HG02840 (cell line): ENCODE measurements at regions not wholly inside any gene's neighbourhood (a gene's known extent, or its start where the extent isn't known, plus 50 kb on each side); places are given as distances from the start of the nearest gene placed in this dataset.
"Not testable (repeated sequence)": the region's sequence is repeated elsewhere in the genome, so short reads cannot be mapped to it uniquely, and the experiment has no call there.

Experiments used
- ATAC-seq: cut with Tn5 transposase; IDR thresholded peaks from one replicate; pipeline ENCODE4 v1.9.1; 2021; ENCODE audit warnings: mild to moderate bottlenecking, moderate library complexity, moderate number of reproducible peaks; ENCODE audit not compliant: unreplicated experiment, low FRiP score

DNA sequence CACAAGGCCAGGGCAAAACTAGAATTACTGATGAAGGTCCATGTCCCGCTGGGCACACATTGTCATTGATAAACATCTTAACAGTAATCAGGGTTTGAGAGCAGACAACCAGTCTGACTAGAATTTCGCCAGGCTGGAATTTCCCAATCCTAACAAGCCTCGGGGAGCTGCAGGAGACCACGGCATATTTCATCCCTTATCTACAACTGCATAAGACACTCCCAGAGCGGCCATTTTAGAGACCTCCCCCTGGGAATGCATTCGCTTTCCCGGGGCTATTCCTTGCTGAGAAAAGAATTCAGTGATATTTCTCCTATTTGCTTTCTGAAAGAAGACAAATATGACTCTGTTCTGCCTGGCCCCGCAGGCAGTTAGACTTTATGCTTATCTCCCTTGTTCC lies 611.3 kb upstream of the FAM98A start:
- not testable (repeated sequence) for ATAC-seq

DNA sequence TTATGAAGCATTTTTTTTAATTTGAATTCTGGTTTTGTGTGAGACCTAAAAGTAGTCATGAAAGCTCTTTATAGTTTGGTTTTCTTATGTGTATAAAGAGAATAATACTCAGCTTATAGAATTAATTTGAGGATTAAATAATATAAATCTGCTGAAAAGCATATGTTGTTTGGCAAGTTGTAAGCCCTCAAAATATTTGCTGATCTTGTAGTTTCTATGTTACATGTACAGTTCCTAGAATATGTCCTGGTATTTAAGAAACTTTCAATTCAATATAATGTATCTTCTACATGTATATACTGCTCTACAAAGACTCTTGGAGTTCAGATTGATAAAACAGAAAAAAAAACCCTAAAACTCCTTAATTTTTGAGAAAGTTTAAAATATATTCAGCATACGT lies 605.5 kb upstream of the FAM98A start:
- no peak for ATAC-seq

DNA sequence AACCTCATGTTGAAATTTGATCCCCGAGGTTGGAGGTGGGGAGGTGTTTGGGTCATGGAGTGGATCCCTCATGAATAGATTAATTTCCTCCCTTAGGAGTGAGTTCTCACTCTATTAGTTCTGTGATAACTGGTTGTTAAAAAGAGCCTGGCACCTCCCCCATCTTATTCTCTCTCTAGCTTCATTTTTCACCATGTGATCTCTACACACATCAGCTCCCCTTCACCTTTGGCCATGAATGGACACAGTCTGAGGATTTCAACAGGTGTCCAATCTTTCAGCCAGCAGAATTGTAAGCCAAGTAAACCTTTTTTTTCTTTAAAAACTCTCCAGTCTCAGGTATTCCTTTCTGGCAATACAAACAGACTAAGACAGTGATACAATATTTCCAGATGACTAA lies 602.0 kb upstream of the FAM98A start:
- ATAC-seq = no peak

DNA sequence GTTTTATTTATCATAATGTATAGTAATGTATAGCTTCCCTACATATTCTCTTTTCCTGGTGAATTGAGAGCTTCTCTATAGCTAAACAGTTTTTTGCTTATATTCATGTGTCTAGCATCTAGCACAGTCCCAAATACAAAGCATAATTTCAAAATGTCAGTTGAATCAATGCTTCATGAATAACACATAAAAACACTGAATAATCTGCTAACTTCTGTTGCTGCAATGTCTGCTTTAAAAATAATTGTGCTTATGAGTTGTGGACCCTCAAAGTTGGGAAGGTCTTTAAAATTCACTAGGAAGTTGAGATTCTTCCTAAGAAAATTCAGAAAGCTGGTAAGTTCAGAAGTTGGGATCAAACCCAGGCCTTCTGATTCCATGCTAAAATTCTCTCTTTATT lies 600.9 kb upstream of the FAM98A start:
- no peak for ATAC-seq

DNA sequence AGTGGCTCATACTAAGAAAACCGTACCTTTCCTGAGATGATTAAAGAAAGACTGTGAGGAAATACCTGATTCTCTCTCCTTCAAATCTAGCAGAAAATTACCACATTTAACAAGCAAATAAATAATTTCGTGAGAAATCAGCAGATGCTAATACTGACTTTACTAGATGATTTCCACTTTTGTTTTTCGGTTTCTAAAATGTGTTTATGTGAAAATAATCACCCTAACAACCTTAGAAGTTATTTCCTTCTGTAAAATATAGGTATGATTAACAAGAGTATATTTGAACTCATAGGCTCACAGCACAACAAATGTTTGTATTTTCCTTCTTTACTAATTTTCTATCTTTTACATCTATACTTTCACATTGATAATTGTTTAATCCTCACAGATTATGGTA lies 594.1 kb upstream of the FAM98A start:
- ATAC-seq = no peak

DNA sequence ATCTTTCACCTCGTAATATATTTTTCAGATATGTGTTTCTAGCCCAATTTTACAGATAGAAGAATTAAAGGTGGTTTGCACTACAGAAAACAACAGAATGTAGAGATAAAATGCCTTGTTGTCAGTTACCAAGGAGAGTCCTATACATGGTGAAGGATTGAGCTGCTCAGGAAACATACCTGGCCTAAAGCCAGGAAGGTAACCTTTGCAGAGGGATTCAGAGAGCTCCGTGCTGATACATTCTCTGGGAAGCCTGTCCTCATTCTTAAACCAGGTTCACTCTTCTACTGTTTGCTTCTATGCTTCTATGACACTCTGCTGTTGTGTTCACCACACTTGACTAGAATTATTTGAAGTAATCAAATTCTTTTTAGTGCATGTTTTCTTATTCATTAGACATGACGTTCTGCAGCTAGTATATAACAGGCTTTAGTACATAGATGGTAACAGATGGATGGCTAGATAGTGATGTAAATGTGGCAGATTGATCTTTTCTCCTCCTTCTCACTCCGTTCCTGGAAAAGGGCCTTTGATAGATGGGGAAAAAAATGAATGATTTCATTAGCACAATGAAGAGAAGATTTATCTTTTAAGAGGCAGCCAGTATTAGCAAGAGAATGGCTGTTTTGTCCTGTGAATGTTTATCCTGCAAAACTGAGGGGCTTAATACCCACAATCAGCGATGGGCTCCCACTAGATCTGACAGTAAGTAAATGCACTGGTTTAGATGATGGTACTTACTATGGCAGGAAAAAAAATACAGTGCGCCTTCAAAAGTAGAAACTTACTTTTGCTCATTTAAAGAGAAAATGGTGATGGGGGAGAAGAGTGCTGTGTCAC lies 589.6 kb upstream of the FAM98A start:
- no peak for ATAC-seq

DNA sequence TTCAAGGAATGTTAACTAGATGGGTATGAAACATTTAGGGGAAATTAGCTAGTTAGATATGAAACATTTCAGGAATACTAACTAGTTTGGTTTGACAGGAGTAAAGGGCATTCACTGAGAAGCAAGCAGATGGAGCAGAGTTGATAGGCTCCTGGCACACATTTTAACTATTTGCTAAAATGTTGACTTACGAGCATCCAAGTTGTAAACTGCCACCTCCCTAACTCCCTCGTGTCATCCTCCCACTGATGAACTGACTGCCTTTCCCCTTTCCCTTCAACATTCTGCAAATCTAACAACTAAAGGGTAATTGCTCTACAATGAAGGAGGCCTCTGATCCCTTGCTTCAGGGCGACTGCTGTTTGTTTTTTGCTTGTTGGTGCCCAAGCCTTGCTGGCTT lies 580.4 kb upstream of the FAM98A start:
- no peak for ATAC-seq

DNA sequence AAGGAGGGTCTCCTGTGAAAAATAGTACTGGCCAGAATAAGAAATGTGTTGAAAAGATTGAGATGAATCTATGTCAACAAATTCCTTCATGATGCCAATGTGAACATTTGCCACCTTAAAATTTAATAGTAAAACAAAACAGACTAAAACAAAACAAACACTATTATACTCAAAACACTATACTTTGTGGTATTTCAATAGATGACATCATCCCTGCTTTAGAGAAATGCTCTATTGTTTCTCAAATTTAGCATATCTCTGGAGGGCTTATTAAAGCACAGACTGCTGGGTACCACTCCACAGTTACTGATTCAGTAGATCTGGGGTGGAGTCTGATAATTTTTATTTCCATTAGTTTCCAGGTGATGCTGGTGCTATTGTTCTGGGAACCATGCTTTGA lies 579.4 kb upstream of the FAM98A start:
- ATAC-seq = no peak

DNA sequence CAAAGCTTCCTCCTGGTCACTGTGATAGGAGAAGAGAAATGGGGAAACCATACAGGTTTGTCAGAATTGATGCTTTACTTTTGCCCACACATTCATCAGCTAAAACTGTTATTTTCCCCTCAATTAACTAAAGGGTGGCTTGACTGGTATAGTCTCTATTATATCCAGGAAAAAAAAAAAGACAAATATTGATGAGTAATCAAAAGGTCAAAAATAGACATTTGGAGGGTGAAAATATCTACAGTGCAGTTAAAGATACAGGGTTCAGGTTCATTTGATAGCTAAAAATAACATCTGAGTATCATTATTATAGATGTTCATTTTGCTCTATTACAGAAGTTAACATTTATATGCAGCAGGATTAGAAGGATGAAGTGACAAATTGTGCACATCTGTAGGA lies 577.6 kb upstream of the FAM98A start:
- no peak for ATAC-seq

DNA sequence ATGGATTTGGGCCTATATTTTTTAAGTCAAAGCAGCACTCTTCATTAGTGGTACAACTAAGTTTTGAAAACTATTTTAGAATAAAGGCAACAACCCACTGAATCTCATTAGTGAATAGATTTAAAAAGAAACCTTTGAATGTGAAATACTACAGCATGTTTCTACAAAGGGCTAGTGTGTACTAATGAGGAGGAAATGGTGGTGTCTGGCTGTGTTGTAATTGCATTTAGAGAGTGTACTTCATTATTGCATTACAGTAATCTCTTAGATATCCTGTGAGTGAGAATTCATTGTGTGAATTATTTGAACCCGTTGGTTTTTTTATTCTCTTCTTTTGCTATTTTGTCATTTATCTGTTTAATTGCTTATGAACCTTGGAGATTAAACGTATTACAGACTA lies 575.4 kb upstream of the FAM98A start:
- no peak for ATAC-seq

DNA sequence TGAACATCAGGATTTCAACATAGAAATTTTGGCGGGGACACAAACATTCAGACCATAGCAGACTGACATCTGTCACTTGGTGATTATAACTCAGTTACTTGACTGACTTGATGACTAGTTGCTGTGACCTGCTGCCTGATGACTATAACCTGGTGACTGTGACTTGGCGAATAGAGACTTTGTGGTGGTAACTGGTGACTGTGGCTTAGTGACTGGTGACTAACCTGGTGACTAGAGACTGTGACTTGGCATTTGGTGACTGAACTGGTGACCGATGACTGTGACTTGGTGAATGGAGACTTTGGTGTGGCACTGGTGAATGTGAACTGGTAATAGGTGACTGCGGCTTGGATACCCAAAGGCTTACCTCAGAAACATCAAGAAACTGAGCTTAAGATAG lies 563.1 kb upstream of the FAM98A start:
- no peak for ATAC-seq

DNA sequence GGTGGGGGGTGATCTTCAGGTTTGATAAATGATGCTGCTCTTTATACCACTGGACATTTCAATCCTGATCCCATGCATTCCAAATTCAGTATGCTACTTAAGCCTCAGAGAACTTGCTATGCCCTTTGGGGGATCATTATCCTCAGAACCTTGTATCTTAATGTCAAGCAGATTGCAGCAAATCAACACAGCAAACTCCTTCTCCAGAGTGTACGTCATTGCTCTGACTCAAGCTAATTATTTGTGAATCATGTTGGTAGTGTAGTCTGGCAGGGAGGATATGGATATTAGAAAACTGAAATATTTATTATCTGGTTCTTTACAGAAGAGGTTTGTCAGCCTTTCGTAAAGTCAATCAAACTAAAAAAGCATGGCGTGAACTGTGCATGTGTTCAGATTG lies 562.5 kb upstream of the FAM98A start:
- ATAC-seq = no peak

DNA sequence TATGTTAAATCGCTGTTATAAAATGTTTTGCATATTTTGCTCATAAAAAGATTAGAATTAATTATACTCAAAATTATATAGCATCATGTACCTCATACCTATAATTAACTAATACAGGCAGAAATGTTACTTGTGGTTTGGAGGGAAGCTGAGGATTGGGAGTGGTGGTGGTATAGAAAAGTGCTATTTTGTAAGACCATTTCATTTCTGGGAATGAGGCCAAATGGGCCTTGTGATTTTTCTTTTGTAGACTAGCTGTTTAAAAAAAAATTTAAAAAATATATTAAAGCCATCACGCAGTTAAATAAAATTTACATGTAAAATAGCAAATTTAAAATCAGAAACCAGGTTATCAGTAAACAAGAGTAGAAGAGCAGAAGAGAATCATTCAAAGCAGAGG lies 560.8 kb upstream of the FAM98A start:
- no peak for ATAC-seq

DNA sequence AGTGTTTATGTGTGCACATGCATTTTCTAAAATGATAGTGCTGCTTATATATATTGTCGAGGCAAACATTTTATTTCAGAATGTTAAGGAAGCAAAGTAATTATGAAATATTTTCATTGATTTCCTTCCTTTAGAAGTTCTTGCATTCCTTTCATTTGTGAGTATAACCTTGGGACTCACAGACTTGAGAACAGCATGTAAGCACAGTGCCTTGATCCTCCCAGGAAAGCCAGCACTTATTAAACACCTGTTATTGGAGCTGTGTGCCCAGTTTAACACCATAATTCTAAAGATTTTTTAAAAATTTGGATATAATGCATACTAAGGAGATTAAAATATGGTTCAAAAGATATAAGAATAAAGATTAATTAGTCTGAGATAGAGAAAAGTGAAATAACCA lies 554.4 kb upstream of the FAM98A start:
- ATAC-seq = no peak

DNA sequence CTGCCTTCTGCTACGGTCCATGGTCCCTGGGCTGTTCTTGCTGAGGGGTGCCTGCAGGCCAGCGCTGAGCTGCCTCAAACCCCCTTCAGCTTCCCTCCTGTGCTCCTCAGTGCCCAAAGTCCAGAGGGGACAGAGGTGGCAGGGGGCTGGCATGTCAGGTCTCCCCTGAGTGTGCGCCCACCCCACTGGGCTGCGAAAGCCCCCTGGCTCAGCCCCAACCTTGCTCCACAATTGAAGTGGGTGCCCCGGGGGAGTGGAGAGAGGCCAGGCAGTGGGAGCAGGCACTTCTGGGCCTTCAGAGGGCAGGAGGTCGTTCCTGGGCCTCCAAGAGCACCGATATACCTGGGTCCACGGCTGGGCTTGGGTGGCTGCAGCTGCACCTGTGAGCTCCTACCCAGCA lies 548.7 kb upstream of the FAM98A start:
- no peak for ATAC-seq

DNA sequence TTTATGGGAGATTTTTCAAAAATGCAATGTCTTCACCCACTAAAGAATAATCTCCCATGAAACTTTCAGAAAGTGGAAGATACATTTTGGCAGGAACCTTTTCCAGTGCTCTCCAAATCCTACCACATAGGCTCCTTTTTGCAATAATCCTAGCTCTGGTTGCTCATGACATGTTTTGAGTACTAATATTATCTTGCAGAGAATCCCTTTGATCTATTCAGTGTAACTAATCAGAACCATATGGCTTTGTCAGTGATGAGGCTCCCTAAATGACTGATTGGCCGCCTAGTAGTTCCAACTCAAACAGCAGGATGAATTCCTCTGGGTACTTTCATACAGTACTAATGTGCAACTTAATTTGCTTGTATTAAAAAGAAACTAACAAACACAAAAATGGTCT lies 544.0 kb upstream of the FAM98A start:
- no peak for ATAC-seq

DNA sequence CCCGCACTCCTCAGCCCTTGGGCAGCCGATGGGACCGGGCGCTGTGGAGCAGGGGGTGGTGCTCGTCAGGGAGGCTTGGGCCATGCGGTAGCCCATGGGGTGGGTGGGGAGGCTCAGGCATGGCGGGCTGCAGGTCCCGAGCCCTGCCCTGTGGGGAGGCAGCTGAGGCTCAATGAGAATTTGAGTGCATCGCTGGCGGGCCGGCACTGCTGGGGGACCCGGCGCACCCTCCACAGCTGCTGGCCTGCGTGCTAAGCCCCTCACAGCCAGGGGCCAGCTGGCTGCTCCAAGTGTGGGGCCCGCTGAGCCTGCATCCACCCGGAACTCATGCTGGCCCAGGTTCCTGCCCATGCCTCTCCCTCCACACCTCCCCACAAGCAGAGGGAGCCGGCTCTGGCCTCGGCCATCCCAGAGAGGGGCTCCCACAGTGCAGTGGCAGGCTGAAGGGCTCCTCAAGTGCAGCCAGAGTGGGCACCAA lies 543.5 kb upstream of the FAM98A start:
- not testable (repeated sequence) for ATAC-seq

DNA sequence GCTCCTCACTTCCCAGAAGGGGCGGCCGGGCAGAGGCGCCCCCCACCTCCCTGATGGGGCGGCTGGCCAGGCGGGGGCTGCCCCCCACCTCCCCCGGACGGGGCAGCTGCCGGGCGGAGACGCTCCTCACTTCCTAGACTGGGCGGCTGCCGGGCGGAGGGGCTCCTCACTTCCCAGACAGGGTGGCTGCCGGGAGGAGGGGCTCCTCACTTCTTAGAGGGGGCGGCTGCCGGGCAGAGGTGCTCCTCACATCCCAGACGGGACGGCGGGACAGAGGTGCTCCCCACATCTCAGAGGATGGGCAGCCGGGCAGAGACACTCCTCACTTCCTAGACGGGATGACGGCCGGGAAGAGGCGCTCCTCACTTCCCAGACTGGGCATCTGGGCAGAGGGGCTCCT lies 534.0 kb upstream of the FAM98A start:
- not testable (repeated sequence) for ATAC-seq

DNA sequence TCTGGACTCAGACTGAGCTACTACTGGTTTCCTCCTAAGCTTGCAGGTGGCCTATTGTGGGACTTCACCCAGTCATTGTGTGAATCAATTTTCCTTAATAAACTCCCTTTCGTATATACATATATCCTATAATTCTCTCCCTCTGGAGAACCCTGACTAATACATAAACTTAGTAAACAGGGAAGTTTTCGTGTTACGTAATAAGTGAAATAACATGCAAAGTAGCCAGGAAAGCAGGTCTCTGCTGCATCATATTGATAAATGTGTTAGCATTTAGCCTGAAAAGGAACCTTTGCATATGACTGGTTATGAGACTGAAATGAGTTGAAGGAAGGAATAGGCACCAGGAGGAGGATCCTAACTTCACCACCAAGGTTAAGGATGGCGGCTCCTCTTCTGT lies 527.2 kb upstream of the FAM98A start:
- no peak for ATAC-seq

DNA sequence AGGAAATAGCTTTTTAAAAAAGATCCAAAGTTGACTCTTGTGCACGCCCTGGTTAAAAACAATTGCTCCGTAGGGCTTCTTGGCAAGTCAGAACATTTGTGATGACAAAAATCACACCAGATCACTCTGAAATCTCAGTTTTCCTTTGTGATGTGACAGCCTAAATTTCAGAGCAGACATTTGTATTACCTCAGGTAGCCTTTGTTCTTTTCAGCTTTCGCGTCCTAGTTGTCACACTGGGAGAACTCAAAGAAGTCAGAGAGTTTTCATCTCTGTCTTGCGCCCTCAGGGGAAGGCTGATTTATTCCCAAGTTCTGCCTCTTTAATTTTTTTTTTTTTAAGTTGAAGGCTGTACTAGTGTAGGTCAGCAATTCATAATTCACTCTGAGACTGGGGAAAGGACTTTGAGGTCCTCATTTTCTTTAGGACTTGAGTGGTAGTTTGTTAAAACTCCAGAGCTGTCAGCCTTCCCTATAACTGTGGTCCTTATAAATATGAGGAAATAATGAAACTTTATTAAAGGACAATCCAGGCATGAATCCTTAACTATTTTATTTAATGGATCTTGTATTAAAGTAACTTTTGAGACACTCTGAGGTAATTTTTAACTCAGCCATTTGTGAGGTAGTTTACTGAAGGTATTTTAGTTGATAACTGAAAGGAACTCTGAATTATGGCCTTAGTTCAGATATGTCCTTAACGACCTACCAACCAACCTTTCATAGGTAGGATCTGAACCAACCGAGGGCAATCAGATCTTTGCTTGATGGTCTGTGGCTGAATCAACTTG lies 525.1 kb upstream of the FAM98A start:
- no peak for ATAC-seq

DNA sequence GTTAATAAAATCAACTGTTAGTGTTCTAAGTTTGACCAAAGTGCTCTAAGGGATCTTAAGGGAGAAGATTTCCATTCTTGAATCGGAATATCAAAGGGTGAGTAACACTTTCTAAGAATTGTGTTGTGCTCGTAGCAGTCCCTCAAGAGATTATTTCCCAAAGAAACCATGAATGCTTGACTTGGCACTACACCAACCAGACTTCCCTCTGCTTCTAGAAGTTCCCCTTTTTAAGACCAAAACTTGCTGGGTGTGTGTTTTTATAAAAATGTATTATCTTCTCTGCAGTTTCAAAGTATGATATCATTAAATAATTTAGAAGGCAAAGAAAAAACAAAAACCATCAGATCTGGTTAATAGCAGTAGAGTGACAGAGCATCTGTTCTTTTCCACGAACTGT lies 522.0 kb upstream of the FAM98A start:
- ATAC-seq = no peak

DNA sequence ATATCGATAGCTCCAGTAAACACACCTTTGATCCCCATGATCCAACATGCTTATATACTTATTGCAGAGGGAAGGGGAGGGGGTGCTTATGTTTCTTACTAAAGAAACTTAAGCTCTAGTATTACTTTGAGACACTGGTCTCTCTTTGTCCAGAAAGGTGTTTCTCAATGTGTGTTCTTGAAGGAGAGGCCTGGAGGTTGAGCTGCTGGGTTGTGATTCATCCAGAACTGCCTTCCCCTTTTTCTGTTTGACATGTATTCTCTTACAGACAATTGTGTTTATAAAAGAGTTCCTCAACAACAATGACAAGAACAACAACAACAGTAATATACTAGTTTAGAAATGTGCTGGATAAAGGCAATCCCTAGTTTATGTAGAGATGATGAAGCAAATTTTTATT lies 516.0 kb upstream of the FAM98A start:
- no peak for ATAC-seq
